CD14-positive monocyte (primary cell): ENCODE measurements at regions not wholly inside any gene's neighbourhood (a gene's known extent, or its start where the extent isn't known, plus 50 kb on each side); places are given as distances from the start of the nearest gene placed in this dataset.

Source experiments
- DNase-seq, 3 donors: peaks; one replicate each; pipeline ENCODE4 v3.0.0-alpha.2; 2011 to 2022
- H2AFZ ChIP-seq: 2 replicates; pipeline ENCODE4 v1.6.0; 2012; ENCODE audit warnings: mild to moderate bottlenecking, low read depth, low read length, inconsistent platforms; ENCODE audit not compliant: insufficient read depth, poor library complexity, severe bottlenecking
- H3K27ac ChIP-seq, 2 donors: 1 replicate in 1 of 2; 2 replicates in 1 of 2; pipeline ENCODE4 v1.5.1; 2012 to 2013; ENCODE audit warnings: low read length in 2 of 2, control low read depth in 1 of 2, inconsistent platforms in 1 of 2, low read depth in 1 of 2, mild to moderate bottlenecking in 1 of 2
- H3K27me3 ChIP-seq, 2 donors: one replicate each; pipeline versions ENCODE4 v1.6.0 to v1.6.1; 2011 to 2013; ENCODE audit warnings: low read length in 2 of 2; ENCODE audit not compliant: control insufficient read depth in 2 of 2, insufficient read depth in 2 of 2
- H3K36me3 ChIP-seq, 2 donors: replicated peaks in 1 of 2; 1 replicate in 1 of 2; 2 replicates in 1 of 2; pipeline versions ENCODE4 v1.5.1 to v1.6.1; 2012 to 2013; ENCODE audit warnings: low read length in 2 of 2, control low read depth in 1 of 2, inconsistent platforms in 1 of 2, mild to moderate bottlenecking in 1 of 2; ENCODE audit not compliant: insufficient read depth in 2 of 2, control insufficient read depth in 1 of 2
- H3K4me1 ChIP-seq, 2 donors: 1 replicate in 1 of 2; 2 replicates in 1 of 2; pipeline versions ENCODE4 v1.5.1 to v1.6.1; 2012 to 2013; ENCODE audit warnings: low read length in 2 of 2, control low read depth in 1 of 2, inconsistent platforms in 1 of 2, mild to moderate bottlenecking in 1 of 2, moderate library complexity in 1 of 2; ENCODE audit not compliant: insufficient read depth in 2 of 2, control insufficient read depth in 1 of 2
- H3K4me2 ChIP-seq: replicated peaks from 2 replicates; pipeline ENCODE3; 2012; ENCODE audit warnings: low read length, moderate library complexity, mild to moderate bottlenecking; ENCODE audit not compliant: poor library complexity, severe bottlenecking; ENCODE audit errors: extremely low read depth
- H3K4me3 ChIP-seq, 3 experiments: fragments of 200-600 bp in 1 of 3; sonication (generic) in 1 of 3; replicated peaks in 1 of 3; 1 replicate in 2 of 3; 2 replicates in 1 of 3; pipeline ENCODE4 v1.5.1; 2011 to 2013; ENCODE audit warnings: low read length in 3 of 3, mild to moderate bottlenecking in 3 of 3, control low read depth in 2 of 3, low read depth in 2 of 3, inconsistent platforms in 1 of 3, moderate library complexity in 1 of 3
- H3K79me2 ChIP-seq: 2 replicates; pipeline ENCODE4 v1.6.0; 2012; ENCODE audit warnings: mild to moderate bottlenecking, control low read depth, inconsistent platforms, low read length, moderate library complexity; ENCODE audit not compliant: insufficient read depth
- H3K9ac ChIP-seq: 2 replicates; pipeline ENCODE4 v1.6.0; 2017; ENCODE audit warnings: low read length, mild to moderate bottlenecking; ENCODE audit not compliant: insufficient read depth, poor library complexity, severe bottlenecking
- H3K9me3 ChIP-seq, 2 donors: replicated peaks in 1 of 2; 1 replicate in 1 of 2; 2 replicates in 1 of 2; pipeline versions ENCODE4 v1.5.1 to v1.6.1; 2012 to 2013; ENCODE audit warnings: low read length in 2 of 2, control low read depth in 1 of 2; ENCODE audit not compliant: control insufficient read depth in 1 of 2, insufficient read depth in 1 of 2
- H4K20me1 ChIP-seq: 2 replicates; pipeline ENCODE4 v1.6.0; 2012; ENCODE audit warnings: mild to moderate bottlenecking, low read length, control low read depth, moderate library complexity; ENCODE audit not compliant: insufficient read depth
- H3K27ac Mint-ChIP-seq, 7 donors: one replicate each; pipeline ENCODE4 v1.8.0; 2020; ENCODE audit warnings: mild to moderate bottlenecking in 7 of 7, mixed read lengths in 7 of 7, moderate library complexity in 6 of 7, inconsistent platforms in 2 of 7
- H3K27me3 Mint-ChIP-seq, 3 donors: one replicate each; pipeline ENCODE4 v1.8.0; 2021 to 2022; ENCODE audit warnings: low read depth in 3 of 3, mild to moderate bottlenecking in 3 of 3, mixed read lengths in 3 of 3, moderate library complexity in 3 of 3, inconsistent platforms in 1 of 3
- H3K36me3 Mint-ChIP-seq, 2 donors: one replicate each; pipeline ENCODE4 v1.8.0; 2020; ENCODE audit warnings: mixed read lengths in 2 of 2, inconsistent platforms in 1 of 2, mild to moderate bottlenecking in 1 of 2
- H3K4me1 Mint-ChIP-seq: one replicate; pipeline ENCODE4 v1.8.0; 2020; ENCODE audit warnings: mild to moderate bottlenecking, mixed read lengths
- H3K4me3 Mint-ChIP-seq, 2 donors: one replicate each; pipeline ENCODE4 v1.8.0; 2020; ENCODE audit warnings: mild to moderate bottlenecking in 2 of 2, mixed read lengths in 2 of 2, moderate library complexity in 1 of 2
- H3K9me3 Mint-ChIP-seq, 7 donors: one replicate each; pipeline ENCODE4 v1.8.0; 2020 to 2022; ENCODE audit warnings: mixed read lengths in 7 of 7, mild to moderate bottlenecking in 6 of 7, moderate library complexity in 6 of 7, inconsistent platforms in 2 of 7
- WGBS: methylation state at CpG from one replicate; pipeline ENCODE4 v1.1.5; 2013; ENCODE audit warnings: missing lambda C conversion rate; ENCODE audit not compliant: insufficient coverage; 5-methylcytosine and 5-hydroxymethylcytosine counted together
- intact Hi-C, 2 donors: fragments of 100-400 bp; cut with micrococcal nuclease; formaldehyde crosslinking; loops; one replicate each; pipeline versions ENCODE4 v1.15.0 to v1.15.1; 2023
- TF ChIP-seq, protein P1 (sequence below): fragments of 200-600 bp; IDR thresholded peaks from one replicate; pipeline ENCODE4 v1.8.0; 2022; ENCODE audit warnings: antibody characterized with exemption, mild to moderate bottlenecking

GRCh38 chr14:71833476-71833875, 98.8 kb upstream of the RGS6 start:
- Histone ChIP-seq H3K4me3 (no peak overlapping the region), H4K20me1 (no peaks in the 10 kb centered on the region), H3K27ac (no peak overlapping the region), H3K27me3 (no peaks in the 10 kb centered on the region), H3K36me3 (no peaks in the 10 kb centered on the region), H3K9ac (no peak overlapping the region), H2AFZ (no peak overlapping the region), H3K9me3 (peaks cover 0 to 3% of the 10 kb centered on the region in 2 donors), H3K4me2 (no peak overlapping the region), H3K79me2 (no peaks in the 10 kb centered on the region), H3K4me1 (no peaks in the 10 kb centered on the region)
- Mint-ChIP-seq H3K9me3 (peaks cover 0 to 19% (median 8%) of the 10 kb centered on the region in 7 donors), H3K4me3 (no peak overlapping the region), H3K27ac (no peak overlapping the region), H3K4me1 (no peaks in the 10 kb centered on the region), H3K36me3 (no peaks in the 10 kb centered on the region), H3K27me3 (peaks cover 0 to 5% (median 5%) of the 10 kb centered on the region in 3 donors)
- intact Hi-C loops, result no loop called here
- TF ChIP-seq, protein P1, sequence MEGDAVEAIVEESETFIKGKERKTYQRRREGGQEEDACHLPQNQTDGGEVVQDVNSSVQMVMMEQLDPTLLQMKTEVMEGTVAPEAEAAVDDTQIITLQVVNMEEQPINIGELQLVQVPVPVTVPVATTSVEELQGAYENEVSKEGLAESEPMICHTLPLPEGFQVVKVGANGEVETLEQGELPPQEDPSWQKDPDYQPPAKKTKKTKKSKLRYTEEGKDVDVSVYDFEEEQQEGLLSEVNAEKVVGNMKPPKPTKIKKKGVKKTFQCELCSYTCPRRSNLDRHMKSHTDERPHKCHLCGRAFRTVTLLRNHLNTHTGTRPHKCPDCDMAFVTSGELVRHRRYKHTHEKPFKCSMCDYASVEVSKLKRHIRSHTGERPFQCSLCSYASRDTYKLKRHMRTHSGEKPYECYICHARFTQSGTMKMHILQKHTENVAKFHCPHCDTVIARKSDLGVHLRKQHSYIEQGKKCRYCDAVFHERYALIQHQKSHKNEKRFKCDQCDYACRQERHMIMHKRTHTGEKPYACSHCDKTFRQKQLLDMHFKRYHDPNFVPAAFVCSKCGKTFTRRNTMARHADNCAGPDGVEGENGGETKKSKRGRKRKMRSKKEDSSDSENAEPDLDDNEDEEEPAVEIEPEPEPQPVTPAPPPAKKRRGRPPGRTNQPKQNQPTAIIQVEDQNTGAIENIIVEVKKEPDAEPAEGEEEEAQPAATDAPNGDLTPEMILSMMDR, result no peak
- DNase-seq, result no peak
- no CpG with 5 or more reads among the region's 3 CpGs for WGBS

DNA sequence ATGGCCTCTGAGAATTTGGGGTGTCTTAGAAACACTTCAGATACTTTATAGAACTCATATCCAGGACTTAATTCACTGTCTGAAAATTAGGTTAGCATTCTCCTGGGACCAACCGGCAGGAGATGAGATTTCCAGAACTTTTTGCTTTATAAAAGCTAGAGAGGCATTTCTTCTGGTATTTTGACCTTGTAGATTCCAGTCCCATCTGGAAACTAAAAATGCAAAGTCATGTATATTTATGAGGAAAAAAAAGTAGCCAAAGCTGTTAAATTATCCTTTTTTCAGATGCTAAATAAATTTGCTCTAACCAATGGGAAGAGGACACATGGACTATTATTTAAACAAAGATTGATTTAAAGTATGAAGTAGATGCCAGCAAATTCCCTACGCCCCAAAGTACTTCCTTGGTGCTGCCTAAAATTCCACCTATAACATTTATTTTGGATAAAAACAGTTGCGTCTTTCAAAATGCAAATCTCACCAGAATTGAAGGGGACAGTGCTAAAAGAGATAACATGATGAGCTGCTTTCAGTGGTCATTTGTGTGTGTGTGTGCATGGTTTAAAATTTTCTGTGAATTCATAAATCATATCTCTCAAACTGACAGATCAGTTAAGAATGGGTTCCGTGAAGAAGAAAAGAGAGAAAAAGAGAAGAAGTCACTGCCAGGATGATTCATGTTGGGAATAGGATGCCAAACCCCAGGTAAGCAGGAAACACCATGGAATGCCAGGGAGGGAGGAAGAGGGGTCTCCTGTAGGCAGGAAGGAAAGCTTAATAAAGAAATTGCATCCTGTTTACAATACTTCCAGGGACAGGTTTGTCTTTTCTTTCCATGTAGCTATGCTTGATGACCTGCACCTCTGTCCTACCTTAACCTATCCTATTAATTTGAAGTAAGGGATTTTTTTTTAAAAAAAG, 97.7 kb upstream of the RGS6 start:
- H2AFZ ChIP-seq, result no peak overlapping the region
- DNase-seq, result no peak
- no peaks in the 10 kb centered on the region for H3K4me1 Mint-ChIP-seq
- H3K27me3 ChIP-seq, result no peaks in the 10 kb centered on the region
- H3K36me3 ChIP-seq, result no peaks in the 10 kb centered on the region
- H3K27ac Mint-ChIP-seq, result no peak overlapping the region
- no peak overlapping the region for H3K27ac ChIP-seq
- peaks cover 0 to 13% (median 8%) of the 10 kb centered on the region in 7 donors for H3K9me3 Mint-ChIP-seq
- H3K9me3 ChIP-seq, result peaks cover 0 to 3% of the 10 kb centered on the region in 2 donors
- peaks cover 0 to 7% (median 5%) of the 10 kb centered on the region in 3 donors for H3K27me3 Mint-ChIP-seq
- H3K36me3 Mint-ChIP-seq, result no peaks in the 10 kb centered on the region
- intact Hi-C loops, result no loop called here
- no peaks in the 10 kb centered on the region for H4K20me1 ChIP-seq
- H3K4me2 ChIP-seq, result no peak overlapping the region
- H3K4me3 Mint-ChIP-seq, result no peak overlapping the region
- no peaks in the 10 kb centered on the region for H3K4me1 ChIP-seq
- TF ChIP-seq, protein P1, result no peak
- no peaks in the 10 kb centered on the region for H3K79me2 ChIP-seq
- no peak overlapping the region for H3K4me3 ChIP-seq
- WGBS, result 100% methylated on average over 1 of the region's 4 CpGs
- no peak overlapping the region for H3K9ac ChIP-seq
